ENCODE measurements at regions not wholly inside any gene's neighbourhood (a gene's known extent, or its start where the extent isn't known, plus 50 kb on each side); places are given as distances from the start of the nearest gene placed in this dataset.
"Not testable (repeated sequence)": the region's sequence is repeated elsewhere in the genome, so short reads cannot be mapped to it uniquely, and the experiment has no call there.

GRCh38 chr4:64737026-64737853, 328.0 kb upstream of the TECRL start:
- TF ChIP-seq ZFX (IDR thresholded peaks at IDR 0.05; ENCODE audit: borderline replicate concordance) (no peak), CTCF (IDR thresholded peaks at IDR 0.05) (no peak)
- no peak overlapping the region for H3K27ac ChIP-seq

GRCh38 chr4:64729561-64729960, 320.3 kb upstream of the TECRL start:
- TF ChIP-seq ZFX (IDR thresholded peaks at IDR 0.05; ENCODE audit: borderline replicate concordance), result no peak
- TF ChIP-seq CTCF (IDR thresholded peaks at IDR 0.05), result no peak
- H3K27ac ChIP-seq, result no peak overlapping the region

GRCh38 chr4:64727960-64728359, 318.7 kb upstream of the TECRL start:
- no peak for TF ChIP-seq CTCF (IDR thresholded peaks at IDR 0.05)
- no peak for TF ChIP-seq ZFX (IDR thresholded peaks at IDR 0.05; ENCODE audit: borderline replicate concordance)
- H3K27ac ChIP-seq, result no peak overlapping the region

- H3K27ac ChIP-seq, result not testable (repeated sequence)
These were observed 318.1 kb upstream of the TECRL start for GRCh38 chr4:64727391-64727790.

GRCh38 chr4:64724689-64725088, 315.4 kb upstream of the TECRL start:
- TF ChIP-seq ZFX (IDR thresholded peaks at IDR 0.05; ENCODE audit: borderline replicate concordance) (no peak), CTCF (IDR thresholded peaks at IDR 0.05) (no peak)
- no peak overlapping the region for H3K27ac ChIP-seq

GRCh38 chr4:64721106-64721505, 311.9 kb upstream of the TECRL start:
- TF ChIP-seq ZFX (IDR thresholded peaks at IDR 0.05; ENCODE audit: borderline replicate concordance), result no peak
- H3K27ac ChIP-seq, result no peak overlapping the region

GRCh38 chr4:64718091-64718490, 308.8 kb upstream of the TECRL start:
- no peak overlapping the region for H3K27ac ChIP-seq
- no peak for TF ChIP-seq ZFX (IDR thresholded peaks at IDR 0.05; ENCODE audit: borderline replicate concordance)
- TF ChIP-seq CTCF (IDR thresholded peaks at IDR 0.05), result no peak

GRCh38 chr4:64715741-64716140, 306.5 kb upstream of the TECRL start:
- no peak for TF ChIP-seq ZFX (IDR thresholded peaks at IDR 0.05; ENCODE audit: borderline replicate concordance)
- TF ChIP-seq CTCF (IDR thresholded peaks at IDR 0.05), result no peak
- H3K27ac ChIP-seq, result no peak overlapping the region

Measured in 22Rv1 (cell line).